GM18870 (cell line): ENCODE measurements at regions not wholly inside any gene's neighbourhood (a gene's known extent, or its start where the extent isn't known, plus 50 kb on each side); places are given as distances from the start of the nearest gene placed in this dataset.

Experiments
- ATAC-seq: cut with Tn5 transposase; IDR thresholded peaks from one replicate; pipeline ENCODE4 v1.9.1; 2021; ENCODE audit warnings: moderate library complexity; ENCODE audit not compliant: unreplicated experiment

GRCh38 chr5:71939452-71940230 lies 167.6 kb upstream of the MAP1B start:
- no peak for ATAC-seq

GRCh38 chr5:71943874-71944273 lies 163.4 kb upstream of the MAP1B start:
- ATAC-seq = no peak

DNA sequence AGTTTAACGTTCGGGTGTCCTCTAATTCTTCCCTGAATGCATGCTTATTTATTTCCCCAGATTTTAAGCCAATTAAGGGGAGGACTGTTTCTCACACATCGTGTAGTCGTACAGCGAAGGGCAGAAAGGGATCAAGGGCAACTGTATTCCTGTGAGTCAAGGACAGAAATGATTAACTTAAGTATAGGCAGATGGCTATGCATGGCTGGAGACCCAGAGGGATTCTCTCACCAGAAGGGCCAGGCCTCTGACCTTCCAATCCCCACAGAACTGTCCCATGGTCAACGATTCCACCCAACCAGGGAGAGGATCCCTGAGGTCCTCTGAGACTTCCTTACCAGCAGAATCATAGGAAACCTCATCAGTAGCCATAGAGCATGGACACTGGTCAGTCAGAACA lies 161.8 kb upstream of the MAP1B start:
- ATAC-seq = no peak

DNA sequence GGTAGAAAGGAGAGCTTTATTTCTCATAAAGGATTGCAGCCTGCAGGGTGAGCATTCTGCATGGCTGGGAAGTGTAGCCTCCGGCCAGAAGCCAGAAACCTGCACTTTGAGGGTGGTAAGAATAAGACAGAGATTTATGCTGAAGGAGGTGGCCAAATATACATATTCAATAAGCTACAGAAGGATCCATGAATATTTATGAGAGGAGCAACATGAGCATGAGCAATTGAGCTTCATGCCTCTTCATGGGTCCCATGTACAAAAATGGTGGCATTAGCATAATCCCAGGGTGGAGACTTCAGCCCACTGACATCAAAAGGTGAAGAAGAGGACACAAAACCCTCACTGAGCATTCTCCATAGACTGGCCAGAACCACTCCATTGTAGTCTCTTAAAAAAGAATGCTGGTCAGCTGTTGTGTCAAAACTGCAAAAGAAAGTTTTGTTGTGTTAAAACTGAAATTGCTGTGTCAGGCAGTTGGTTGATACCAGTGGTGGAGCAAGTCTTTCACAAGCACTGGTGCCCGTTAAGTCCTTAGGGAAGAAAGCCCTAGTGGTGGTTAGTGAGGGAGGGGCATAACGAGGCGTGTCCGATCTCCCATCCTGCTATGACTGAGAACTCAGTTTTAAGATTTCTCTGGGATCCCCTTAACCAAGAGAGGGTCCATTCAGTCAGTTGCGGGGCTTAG lies 160.8 kb upstream of the MAP1B start:
- no peak for ATAC-seq

DNA sequence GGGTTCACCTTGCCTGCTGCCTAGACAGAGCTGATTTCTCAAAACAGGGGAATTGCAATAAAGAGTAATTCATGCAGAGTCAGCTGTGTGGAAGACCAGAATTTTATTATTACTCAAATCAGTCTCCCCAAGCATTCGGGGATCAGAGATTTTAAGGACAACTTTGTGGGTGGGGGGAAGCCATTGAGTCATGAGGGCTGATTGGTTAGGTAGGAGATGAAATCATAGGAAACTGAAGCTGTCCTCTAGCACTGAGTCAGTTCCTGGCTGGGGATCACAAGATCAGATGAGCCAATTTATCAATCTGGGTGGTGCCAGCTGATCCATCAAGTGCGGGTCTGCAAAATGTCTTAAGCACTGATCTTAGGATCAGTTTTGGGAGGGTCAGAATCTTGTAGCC lies 159.1 kb upstream of the MAP1B start:
- ATAC-seq = no peak

GRCh38 chr5:71949772-71950171 lies 157.5 kb upstream of the MAP1B start:
- ATAC-seq = no peak

DNA sequence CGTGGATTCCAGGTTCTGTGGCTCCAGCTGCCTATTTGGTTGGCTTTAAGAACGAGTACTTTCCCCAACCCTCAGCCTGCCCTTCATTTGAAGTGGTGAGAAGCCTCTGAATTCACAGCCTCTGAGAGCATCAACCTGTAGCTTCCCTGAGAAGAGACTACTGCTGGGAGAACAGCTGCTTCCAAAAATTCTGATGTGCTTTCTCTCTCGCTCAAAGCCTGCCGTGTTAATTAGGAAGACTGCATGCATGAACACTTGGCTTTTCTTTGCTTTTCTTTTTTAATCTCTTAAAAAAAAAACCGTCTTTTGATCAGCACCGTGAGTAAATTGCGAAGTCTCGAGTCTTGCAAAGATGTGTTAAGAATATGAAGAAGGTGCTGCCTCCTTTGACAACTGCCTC lies 153.4 kb upstream of the MAP1B start:
- no peak for ATAC-seq

DNA sequence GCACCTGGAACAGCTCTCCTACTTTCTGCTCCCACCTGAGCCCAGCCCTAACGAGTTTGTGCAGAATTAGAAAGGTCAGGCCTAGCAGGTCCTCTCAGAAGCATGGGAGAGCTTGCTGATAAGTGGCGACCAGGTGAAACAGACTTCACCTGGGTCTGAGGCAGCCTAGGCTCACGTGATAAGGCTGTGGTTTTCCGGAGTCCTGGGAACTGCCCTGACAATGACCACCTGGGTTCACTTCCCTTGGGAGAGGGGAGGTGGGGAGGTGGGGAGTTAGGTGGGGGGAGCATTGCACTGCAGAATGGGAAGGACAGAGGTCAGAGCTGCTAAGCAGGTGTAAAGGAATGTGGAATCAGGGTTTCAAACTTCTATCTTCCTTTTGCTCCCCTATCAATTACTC lies 152.9 kb upstream of the MAP1B start:
- ATAC-seq = no peak

GRCh38 chr5:71955723-71956122 lies 151.6 kb upstream of the MAP1B start:
- ATAC-seq = no peak

GRCh38 chr5:71957292-71957898 lies 149.9 kb upstream of the MAP1B start:
- ATAC-seq = no peak

DNA sequence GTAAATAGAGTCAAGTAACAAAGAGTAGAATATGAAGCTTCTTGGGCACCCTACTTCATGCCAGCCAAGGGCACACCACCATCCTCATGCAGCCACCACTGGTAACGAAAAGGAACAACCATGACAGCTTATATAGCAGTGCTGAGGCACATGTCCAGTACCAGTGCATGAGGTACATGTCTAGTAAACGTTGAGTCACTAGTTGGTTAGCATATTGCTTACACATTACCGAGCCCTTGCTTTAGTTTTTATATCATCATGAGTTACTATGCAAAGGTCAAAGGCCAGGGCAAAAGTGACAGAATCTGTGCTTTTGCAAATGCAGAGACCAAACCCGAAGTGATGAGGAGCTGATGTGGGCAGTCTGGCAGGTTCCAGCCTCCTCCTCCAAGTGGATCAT lies 147.1 kb upstream of the MAP1B start:
- ATAC-seq = no peak

GRCh38 chr5:71961786-71962185 lies 145.5 kb upstream of the MAP1B start:
- no peak for ATAC-seq

GRCh38 chr5:71969460-71969859 lies 137.8 kb upstream of the MAP1B start:
- ATAC-seq = no peak

GRCh38 chr5:71971862-71972261 lies 135.4 kb upstream of the MAP1B start:
- no peak for ATAC-seq

GRCh38 chr5:71972777-71973473 lies 134.3 kb upstream of the MAP1B start:
- no peak for ATAC-seq

DNA sequence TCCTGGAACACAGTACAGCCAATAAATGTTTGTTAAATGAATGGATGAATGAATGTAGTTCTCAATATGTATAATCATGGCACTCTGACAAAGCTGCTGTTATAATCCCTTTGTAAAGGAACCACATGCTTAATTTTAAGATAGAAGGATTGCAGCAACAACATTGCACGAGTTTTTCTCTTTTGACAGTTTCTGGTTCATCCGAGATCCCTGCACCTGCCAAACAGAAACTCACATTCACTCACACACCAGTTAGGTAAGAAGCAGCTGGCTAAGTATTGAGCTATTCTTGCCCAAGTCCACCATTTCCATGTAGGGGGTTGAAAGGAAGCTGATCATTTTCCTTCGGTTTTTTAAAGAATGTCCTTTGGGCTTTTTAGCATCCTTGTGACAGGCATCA lies 133.7 kb upstream of the MAP1B start:
- no peak for ATAC-seq

DNA sequence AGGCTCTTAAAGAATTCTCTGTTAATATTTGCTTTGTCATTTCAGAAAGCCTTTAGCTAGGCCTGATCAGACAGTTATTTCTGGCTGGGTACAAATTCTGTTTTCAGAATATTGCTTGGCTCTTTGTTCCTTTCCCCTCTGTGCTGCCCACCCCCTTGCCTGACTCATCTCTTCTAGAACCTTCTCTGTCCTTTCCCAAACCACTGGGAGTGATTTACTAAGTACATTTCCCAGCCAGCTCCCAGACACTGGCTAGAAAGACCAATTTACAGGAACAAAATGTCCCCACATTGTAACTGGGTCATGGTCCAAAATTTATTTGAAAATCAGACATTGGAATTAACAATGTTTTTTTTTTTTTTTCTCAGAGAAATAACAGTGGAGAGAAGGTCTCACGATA lies 133.1 kb upstream of the MAP1B start:
- no peak for ATAC-seq

DNA sequence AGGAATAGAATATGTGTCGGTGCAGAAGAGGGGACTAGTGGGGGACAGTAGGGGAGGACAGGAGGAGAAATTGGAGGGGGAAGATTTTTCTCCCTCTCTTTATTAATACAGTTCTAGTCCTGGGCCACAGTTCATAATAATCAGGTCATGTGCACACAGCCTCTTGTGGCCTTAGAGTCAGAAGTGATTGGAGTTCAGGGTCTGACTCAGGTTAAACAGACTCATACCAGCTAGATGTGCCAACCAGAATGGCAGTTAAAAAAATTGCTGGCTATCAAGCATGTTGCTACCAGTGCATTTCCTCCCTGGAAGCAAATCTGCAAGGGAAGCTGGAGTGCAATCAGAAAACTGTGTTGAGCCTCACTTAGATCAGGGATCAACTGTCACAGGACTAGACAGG lies 132.7 kb upstream of the MAP1B start:
- ATAC-seq = no peak

GRCh38 chr5:71976449-71976848 lies 130.8 kb upstream of the MAP1B start:
- no peak for ATAC-seq

GRCh38 chr5:71977311-71977710 lies 130.0 kb upstream of the MAP1B start:
- ATAC-seq = no peak

GRCh38 chr5:71978216-71978615 lies 129.1 kb upstream of the MAP1B start:
- no peak for ATAC-seq
